C4-2B (cell line): ENCODE measurements at regions not wholly inside any gene's neighbourhood (a gene's known extent, or its start where the extent isn't known, plus 50 kb on each side); places are given as distances from the start of the nearest gene placed in this dataset.

Experiments used
- H3K27ac ChIP-seq: fragments of 450-650 bp; 2 replicates; pipeline ENCODE4 v1.5.1; 2017
- CTCF ChIP-seq: fragments of 450-650 bp; conservative IDR thresholded peaks from 2 replicates; pipeline ENCODE4 v1.5.1; 2017; ENCODE audit warnings: mild to moderate bottlenecking
- ZFX ChIP-seq: fragments of 450-650 bp; IDR thresholded peaks from 2 replicates; pipeline ENCODE4 v1.6.1; 2017

DNA sequence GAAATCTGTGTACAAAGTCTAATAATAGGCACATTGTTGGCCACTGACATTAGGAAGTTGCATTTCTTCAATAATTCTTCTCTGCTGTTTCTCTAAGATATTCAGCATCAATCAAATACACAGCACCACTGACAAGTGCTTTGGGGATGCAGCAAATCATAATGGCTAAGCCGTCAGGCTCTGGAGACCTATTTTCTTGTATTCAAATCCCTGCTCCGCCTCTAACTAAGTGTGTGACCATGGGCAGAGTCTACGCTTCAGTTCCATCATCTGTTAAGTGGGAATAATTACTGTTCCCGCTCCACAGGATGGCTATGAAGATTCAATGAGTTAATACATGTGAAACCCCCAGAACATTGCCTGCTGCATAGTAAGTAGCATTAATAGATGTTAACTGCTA lies 176.9 kb downstream of the ADGRL4 start:
- H3K27ac ChIP-seq = no peak overlapping the region
- no peak for TF ChIP-seq ZFX
- TF ChIP-seq CTCF = no peak

DNA sequence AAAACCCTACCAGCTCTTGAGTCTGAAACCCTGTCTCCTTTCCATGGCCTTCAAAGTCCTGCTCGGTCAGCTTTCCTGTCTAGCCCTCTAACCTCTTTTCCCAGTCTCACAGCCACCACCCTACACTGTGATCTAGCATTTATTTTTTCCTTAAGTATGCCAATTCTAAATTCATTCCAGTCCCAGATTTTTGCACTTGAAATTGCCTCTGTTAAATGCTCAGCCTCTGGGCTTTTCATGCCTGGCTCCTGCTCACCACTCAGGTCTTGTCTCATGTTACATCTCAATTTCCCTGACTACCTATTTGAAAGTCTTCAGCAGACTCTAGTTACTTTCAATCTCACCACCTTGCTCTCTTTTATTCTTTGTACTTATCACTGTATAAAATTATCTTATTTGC lies 176.2 kb downstream of the ADGRL4 start:
- H3K27ac ChIP-seq = no peak overlapping the region
- TF ChIP-seq CTCF (no peak), ZFX (no peak)

GRCh38 chr1:78831731-78832360 lies 174.7 kb downstream of the ADGRL4 start:
- no peak overlapping the region for H3K27ac ChIP-seq
- TF ChIP-seq CTCF = no peak
- TF ChIP-seq ZFX = no peak

DNA sequence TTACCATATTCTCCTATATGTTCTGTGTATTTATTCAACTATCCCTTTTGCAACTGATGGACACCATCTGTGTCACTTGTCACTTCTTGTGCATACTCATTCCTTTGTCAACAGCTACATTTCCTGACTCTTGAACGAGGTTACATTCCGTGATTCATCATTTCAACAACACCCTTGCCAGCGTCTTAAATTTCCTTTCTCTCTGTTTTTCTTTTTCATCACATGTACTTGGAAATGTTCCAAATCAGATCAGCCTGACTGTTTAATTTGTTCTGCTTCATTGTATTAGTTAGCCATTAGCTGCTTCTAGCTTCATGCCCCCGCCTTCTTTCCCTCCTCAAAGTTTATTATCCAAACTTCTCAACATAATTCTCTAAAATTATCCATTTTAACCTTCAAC lies 173.0 kb downstream of the ADGRL4 start:
- no peak for TF ChIP-seq CTCF
- no peak for TF ChIP-seq ZFX
- H3K27ac ChIP-seq = no peak overlapping the region

- no peak overlapping the region for H3K27ac ChIP-seq
- TF ChIP-seq CTCF (no peak), ZFX (no peak)
Measured at GRCh38 chr1:78834201-78834741, 172.3 kb downstream of the ADGRL4 start.

DNA sequence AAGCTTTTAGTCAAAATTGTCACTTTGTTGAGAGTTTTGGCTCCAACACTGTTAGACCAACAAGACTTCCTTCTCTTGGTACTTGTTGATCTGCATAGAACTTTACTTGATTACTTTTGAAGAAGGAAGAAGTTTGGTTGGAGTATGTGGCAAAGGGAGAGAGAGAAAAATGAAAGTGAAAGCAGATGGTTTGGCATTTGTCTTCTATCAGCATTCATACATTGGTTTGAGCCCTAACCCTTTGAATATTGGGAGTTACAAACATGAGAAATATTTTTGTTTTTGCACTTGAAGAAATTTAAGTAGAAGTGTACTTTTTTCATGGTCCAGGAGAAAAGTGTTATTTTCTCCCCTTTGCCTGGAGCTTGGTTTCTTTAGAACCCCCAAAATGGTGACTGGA lies 169.8 kb downstream of the ADGRL4 start:
- TF ChIP-seq CTCF (no peak), ZFX (no peak)
- no peak overlapping the region for H3K27ac ChIP-seq

DNA sequence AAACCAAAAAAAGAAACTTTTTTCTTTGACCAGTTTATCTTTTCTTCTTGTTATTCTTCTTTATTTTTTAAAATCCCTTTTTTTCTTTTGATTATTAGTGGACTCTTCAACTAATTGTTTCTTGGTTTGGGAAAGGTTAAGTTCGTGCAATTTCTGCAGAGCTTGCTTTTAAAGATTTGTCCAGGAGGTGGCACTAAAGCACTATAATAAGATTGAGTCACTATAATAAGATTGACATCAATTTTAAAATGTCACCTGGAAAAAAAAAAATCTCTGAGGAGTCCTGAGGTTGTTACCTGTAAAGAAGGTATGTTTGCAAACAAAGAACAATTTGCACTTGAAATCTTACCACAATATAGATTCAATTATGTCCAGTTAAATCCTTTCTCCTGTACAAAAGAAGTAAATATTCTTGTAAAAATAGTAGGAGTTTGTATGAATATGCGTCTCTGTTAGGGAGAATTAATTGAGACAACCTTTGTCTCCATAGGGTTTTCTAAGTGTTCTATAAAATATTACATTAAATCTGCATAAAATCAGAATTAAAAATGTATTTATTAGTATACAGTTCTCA lies 166.7 kb downstream of the ADGRL4 start:
- no peak overlapping the region for H3K27ac ChIP-seq
- peak; percentile 84 for TF ChIP-seq CTCF
- no peak for TF ChIP-seq ZFX
